Thymus (tissue), 11 donors: ENCODE measurements at regions not wholly inside any gene's neighbourhood (a gene's known extent, or its start where the extent isn't known, plus 50 kb on each side); places are given as distances from the start of the nearest gene placed in this dataset.

ENCODE experiments used
- DNase-seq, 9 donors: peaks; one replicate each; pipeline ENCODE4 v3.0.0-alpha.2; 2013; ENCODE audit warnings: low spot score in 9 of 9, low read depth in 6 of 9, missing footprints in 1 of 9
- H3K27ac ChIP-seq, 2 donors: one replicate each; pipeline ENCODE4 v1.5.1; 2013; ENCODE audit warnings: control low read depth in 1 of 2, low read depth in 1 of 2, low read length in 1 of 2, mild to moderate bottlenecking in 1 of 2, moderate library complexity in 1 of 2
- H3K27me3 ChIP-seq, 2 donors: one replicate each; pipeline ENCODE4 v1.5.1; 2013; ENCODE audit warnings: low read length in 1 of 2; ENCODE audit not compliant: control insufficient read depth in 2 of 2, insufficient read depth in 1 of 2
- H3K36me3 ChIP-seq, 2 donors: one replicate each; pipeline ENCODE4 v1.5.1; 2013; ENCODE audit warnings: low read length in 1 of 2, mild to moderate bottlenecking in 1 of 2, moderate library complexity in 1 of 2; ENCODE audit not compliant: control insufficient read depth in 2 of 2, insufficient read depth in 2 of 2
- H3K4me1 ChIP-seq, 2 donors: one replicate each; pipeline ENCODE4 v1.5.1; 2013; ENCODE audit warnings: low read length in 2 of 2; ENCODE audit not compliant: control insufficient read depth in 2 of 2, insufficient read depth in 2 of 2
- H3K4me3 ChIP-seq, 2 donors: one replicate each; pipeline ENCODE4 v1.5.1; 2013; ENCODE audit warnings: low read length in 2 of 2, control low read depth in 1 of 2, mild to moderate bottlenecking in 1 of 2
- H3K9me3 ChIP-seq, 2 donors: one replicate each; pipeline ENCODE4 v1.5.1; 2013; ENCODE audit warnings: low read length in 1 of 2, mild to moderate bottlenecking in 1 of 2; ENCODE audit not compliant: control insufficient read depth in 2 of 2, insufficient read depth in 1 of 2
- WGBS: extraction: QIAGEN DNeasy Blood & Tissue Kit; methylation state at CpG from one replicate; pipeline ENCODE4 v1.1.7; 2013; 5-methylcytosine and 5-hydroxymethylcytosine counted together
- donor health status: healthy.

- Histone ChIP-seq H3K9me3 (no peaks in the 10 kb centered on the region), H3K4me1 (no peaks in the 10 kb centered on the region), H3K27ac (no peak overlapping the region), H3K27me3 (no peaks in the 10 kb centered on the region), H3K36me3 (no peaks in the 10 kb centered on the region), H3K4me3 (no peak overlapping the region)
- WGBS: 91% methylated on average over 8 of the region's 8 CpGs
- DNase-seq: no peak
These were observed 174.5 kb downstream of the C5orf15 start for GRCh38 chr5:133793756-133794465.

GRCh38 chr5:133792655-133793054 lies 175.8 kb downstream of the C5orf15 start:
- no peak overlapping the region for H3K4me3 ChIP-seq
- H3K36me3 ChIP-seq: no peaks in the 10 kb centered on the region
- no peaks in the 10 kb centered on the region for H3K9me3 ChIP-seq
- no peak overlapping the region for H3K27ac ChIP-seq
- H3K4me1 ChIP-seq: no peaks in the 10 kb centered on the region
- DNase-seq: no peak
- 77% methylated on average over 4 of the region's 4 CpGs for WGBS
- no peaks in the 10 kb centered on the region for H3K27me3 ChIP-seq

- no peaks in the 10 kb centered on the region for H3K4me1 ChIP-seq
- H3K36me3 ChIP-seq: no peaks in the 10 kb centered on the region
- no peaks in the 10 kb centered on the region for H3K27me3 ChIP-seq
- H3K4me3 ChIP-seq: no peak overlapping the region
- H3K27ac ChIP-seq: no peak overlapping the region
- DNase-seq: no peak
- no peaks in the 10 kb centered on the region for H3K9me3 ChIP-seq
These were observed 176.4 kb downstream of the C5orf15 start for GRCh38 chr5:133792024-133792423.

GRCh38 chr5:133790898-133791297 lies 177.5 kb downstream of the C5orf15 start:
- DNase-seq: no peak
- no peak overlapping the region for H3K4me3 ChIP-seq
- H3K9me3 ChIP-seq: no peaks in the 10 kb centered on the region
- H3K27me3 ChIP-seq: no peaks in the 10 kb centered on the region
- 95% methylated on average over 1 of the region's 1 CpG for WGBS
- H3K27ac ChIP-seq: no peak overlapping the region
- H3K4me1 ChIP-seq: no peaks in the 10 kb centered on the region
- no peaks in the 10 kb centered on the region for H3K36me3 ChIP-seq

- no peak for DNase-seq
These were observed 177.1 kb upstream of the FSTL4 start for GRCh38 chr5:133789428-133789827.

GRCh38 chr5:133788121-133788520 lies 175.8 kb upstream of the FSTL4 start:
- no peaks in the 10 kb centered on the region for H3K4me1 ChIP-seq
- no peak overlapping the region for H3K4me3 ChIP-seq
- WGBS: 95% methylated on average over 11 of the region's 11 CpGs
- no peaks in the 10 kb centered on the region for H3K27me3 ChIP-seq
- no peaks in the 10 kb centered on the region for H3K36me3 ChIP-seq
- no peak for DNase-seq
- no peak overlapping the region for H3K27ac ChIP-seq
- H3K9me3 ChIP-seq: no peaks in the 10 kb centered on the region

More at GRCh38 chr5:133789428-133789827, 177.1 kb upstream of the FSTL4 start:
- Histone ChIP-seq H3K9me3 (no peaks in the 10 kb centered on the region), H3K27ac (no peak overlapping the region), H3K4me1 (no peaks in the 10 kb centered on the region), H3K27me3 (no peaks in the 10 kb centered on the region), H3K36me3 (no peaks in the 10 kb centered on the region), H3K4me3 (no peak overlapping the region)
- 95% methylated on average over 3 of the region's 3 CpGs for WGBS

- Histone ChIP-seq H3K27me3 (no peaks in the 10 kb centered on the region), H3K36me3 (no peaks in the 10 kb centered on the region), H3K4me1 (no peaks in the 10 kb centered on the region), H3K27ac (no peak overlapping the region), H3K4me3 (no peak overlapping the region), H3K9me3 (no peaks in the 10 kb centered on the region)
- WGBS: 81% methylated on average over 4 of the region's 4 CpGs
- DNase-seq: no peak
These were observed 174.1 kb upstream of the FSTL4 start for GRCh38 chr5:133786420-133786819.

- H3K27me3 ChIP-seq: no peaks in the 10 kb centered on the region
- 82% methylated on average over 3 of the region's 3 CpGs for WGBS
- H3K9me3 ChIP-seq: no peaks in the 10 kb centered on the region
- no peaks in the 10 kb centered on the region for H3K4me1 ChIP-seq
- H3K27ac ChIP-seq: no peak overlapping the region
- H3K4me3 ChIP-seq: no peak overlapping the region
- no peaks in the 10 kb centered on the region for H3K36me3 ChIP-seq
- DNase-seq: no peak
These were observed 172.8 kb upstream of the FSTL4 start for GRCh38 chr5:133785182-133785581.

- no peak for DNase-seq
These were observed 171.1 kb upstream of the FSTL4 start for GRCh38 chr5:133783481-133783880.

More at GRCh38 chr5:133783481-133783880, 171.1 kb upstream of the FSTL4 start:
- Histone ChIP-seq H3K36me3 (no peaks in the 10 kb centered on the region), H3K4me3 (no peak overlapping the region), H3K27me3 (no peaks in the 10 kb centered on the region), H3K4me1 (no peaks in the 10 kb centered on the region), H3K27ac (no peak overlapping the region), H3K9me3 (no peaks in the 10 kb centered on the region)
- WGBS: 74% methylated on average over 5 of the region's 5 CpGs
